HepG2 (cell line): ENCODE measurements at regions not wholly inside any gene's neighbourhood (a gene's known extent, or its start where the extent isn't known, plus 50 kb on each side); places are given as distances from the start of the nearest gene placed in this dataset.

Source experiments
- ATRX ChIP-seq: sonication (generic); formaldehyde crosslinking; IDR thresholded peaks from 2 replicates; pipeline ENCODE4 v1.4.0; 2020; ENCODE audit warnings: missing genetic modification reagents, borderline replicate concordance
- E2F2 ChIP-seq: sonication (generic); formaldehyde crosslinking; IDR thresholded peaks from 2 replicates; pipeline ENCODE4 v1.4.0; 2020; ENCODE audit warnings: missing genetic modification reagents, borderline replicate concordance
- EZH2 ChIP-seq: conservative IDR thresholded peaks from 2 replicates; pipeline ENCODE4 v1.6.1; 2012; ENCODE audit warnings: mild to moderate bottlenecking, low read depth, low read length, moderate library complexity
- GPBP1L1 ChIP-seq: sonication (generic); formaldehyde crosslinking; IDR thresholded peaks from 2 replicates; pipeline ENCODE4 v1.5.0; 2020; ENCODE audit warnings: mild to moderate bottlenecking, missing genetic modification reagents
- GTF3A ChIP-seq: sonication (generic); formaldehyde crosslinking; conservative IDR thresholded peaks from 2 replicates; pipeline ENCODE4 v1.4.0; 2020; ENCODE audit warnings: mild to moderate bottlenecking, missing genetic modification reagents
- MYNN ChIP-seq: sonication (generic); formaldehyde crosslinking; IDR thresholded peaks from 2 replicates; pipeline ENCODE4 v1.4.0; 2020; ENCODE audit warnings: mild to moderate bottlenecking, low read depth, missing genetic modification reagents
- NKX3-1 ChIP-seq: sonication (generic); formaldehyde crosslinking; IDR thresholded peaks from 2 replicates; pipeline ENCODE4 v1.5.0; 2020; ENCODE audit warnings: missing genetic modification reagents
- NR2F2 ChIP-seq: IDR thresholded peaks from 2 replicates; pipeline ENCODE4 v1.6.1; 2012; ENCODE audit warnings: low read depth, inconsistent platforms, borderline replicate concordance
- REL ChIP-seq: sonication (generic); formaldehyde crosslinking; conservative IDR thresholded peaks from 2 replicates; pipeline ENCODE4 v1.8.0; 2022; ENCODE audit warnings: mild to moderate bottlenecking, missing genetic modification reagents, moderate library complexity
- REPIN1 ChIP-seq: sonication (generic); formaldehyde crosslinking; IDR thresholded peaks from 2 replicates; pipeline ENCODE4 v1.8.0; 2022; ENCODE audit warnings: missing genetic modification reagents, low read depth, mild to moderate bottlenecking, borderline replicate concordance
- SCMH1 ChIP-seq: sonication (generic); formaldehyde crosslinking; IDR thresholded peaks from 2 replicates; pipeline ENCODE4 v1.9.0; 2021; ENCODE audit warnings: missing genetic modification reagents, mild to moderate bottlenecking, borderline replicate concordance
- SP4 ChIP-seq: sonication (generic); formaldehyde crosslinking; IDR thresholded peaks from 2 replicates; pipeline ENCODE4 v1.8.1; 2023; ENCODE audit warnings: mild to moderate bottlenecking, missing genetic modification reagents
- TCF7 ChIP-seq: sonication (generic); IDR thresholded peaks from 2 replicates; pipeline ENCODE4 v1.6.1; 2016; ENCODE audit warnings: antibody characterized with exemption, low read depth
- TFAP4 ChIP-seq: sonication (generic); IDR thresholded peaks from 2 replicates; pipeline ENCODE4 v1.6.1; 2016; ENCODE audit warnings: low read depth, borderline replicate concordance
- ZNF230 ChIP-seq: sonication (generic); formaldehyde crosslinking; IDR thresholded peaks from 2 replicates; pipeline ENCODE4 v1.4.0; 2020; ENCODE audit warnings: mild to moderate bottlenecking, missing genetic modification reagents
- ZNF354B ChIP-seq: sonication (generic); formaldehyde crosslinking; IDR thresholded peaks from 2 replicates; pipeline ENCODE4 v1.8.0; 2022; ENCODE audit warnings: mild to moderate bottlenecking, missing genetic modification reagents
- ZNF549 ChIP-seq: sonication (generic); formaldehyde crosslinking; IDR thresholded peaks from 2 replicates; pipeline ENCODE4 v1.5.0; 2020; ENCODE audit warnings: missing genetic modification reagents
- ZNF7 ChIP-seq: IDR thresholded peaks from 2 replicates; pipeline ENCODE4 v1.6.1; 2016; ENCODE audit warnings: missing biosample characterization, missing genetic modification reagents
- ZNF775 ChIP-seq: sonication (generic); formaldehyde crosslinking; IDR thresholded peaks from 2 replicates; pipeline ENCODE4 v1.4.0; 2020; ENCODE audit warnings: missing genetic modification reagents, mild to moderate bottlenecking, moderate library complexity, borderline replicate concordance
- ZNF878 ChIP-seq: sonication (generic); formaldehyde crosslinking; IDR thresholded peaks from 2 replicates; pipeline ENCODE4 v1.8.1; 2023; ENCODE audit warnings: mild to moderate bottlenecking, missing genetic modification reagents, moderate library complexity
- TF ChIP-seq, protein P1 (sequence below): sonication (generic); formaldehyde crosslinking; IDR thresholded peaks from 2 replicates; pipeline ENCODE4 v1.8.0; 2022; ENCODE audit warnings: missing genetic modification reagents, mild to moderate bottlenecking, inconsistent platforms, borderline replicate concordance
- TF ChIP-seq, protein P2 (sequence below): sonication (generic); formaldehyde crosslinking; conservative IDR thresholded peaks from 2 replicates; pipeline ENCODE4 v1.8.0; 2022; ENCODE audit warnings: mild to moderate bottlenecking, moderate library complexity, missing genetic modification reagents
- TF ChIP-seq, protein P3 (sequence below): sonication (generic); formaldehyde crosslinking; IDR thresholded peaks from 2 replicates; pipeline ENCODE4 v1.5.1; 2020; ENCODE audit warnings: missing genetic modification reagents, mild to moderate bottlenecking, borderline replicate concordance

GRCh38 chr16:54722210-54722676 lies 208.4 kb upstream of the IRX5 start (continued):
- TF ChIP-seq, protein P1, sequence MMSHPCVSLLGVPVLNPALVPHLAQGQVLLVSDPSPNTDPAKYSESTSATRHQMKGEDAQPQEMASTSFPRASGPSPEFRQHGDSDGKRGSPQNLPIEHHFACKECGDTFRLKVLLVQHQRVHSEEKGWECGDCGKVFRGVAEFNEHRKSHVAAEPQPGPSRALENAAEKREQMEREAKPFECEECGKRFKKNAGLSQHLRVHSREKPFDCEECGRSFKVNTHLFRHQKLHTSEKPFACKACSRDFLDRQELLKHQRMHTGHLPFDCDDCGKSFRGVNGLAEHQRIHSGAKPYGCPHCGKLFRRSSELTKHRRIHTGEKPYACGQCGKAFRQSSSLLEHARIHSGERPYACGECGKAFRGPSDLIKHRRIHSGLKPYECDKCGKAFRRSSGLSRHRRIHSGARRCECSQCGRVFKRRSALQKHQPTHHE, result no peak
- TF ChIP-seq SCMH1 (no peak), ZNF7 (CRISPR knock-in tag) (no peak), TFAP4 (peak; percentile 69), REPIN1 (CRISPR knock-in tag) (no peak), NKX3-1 (CRISPR knock-in tag) (no peak), ZNF549 (CRISPR knock-in tag) (no peak), SP4 (no peak), ZNF775 (CRISPR knock-in tag) (no peak), ZNF878 (no peak), ATRX (CRISPR knock-in tag) (no peak), MYNN (no peak), REL (CRISPR knock-in tag) (no peak), ZNF354B (no peak), GPBP1L1 (CRISPR knock-in tag) (no peak), GTF3A (CRISPR knock-in tag) (no peak), EZH2 (no peak), ZNF230 (CRISPR knock-in tag) (no peak), NR2F2 (peak; percentile 88), TCF7 (peak; percentile 24; the same call in 1 of the 2 replicates), E2F2 (CRISPR knock-in tag) (no peak)
- TF ChIP-seq, protein P2, sequence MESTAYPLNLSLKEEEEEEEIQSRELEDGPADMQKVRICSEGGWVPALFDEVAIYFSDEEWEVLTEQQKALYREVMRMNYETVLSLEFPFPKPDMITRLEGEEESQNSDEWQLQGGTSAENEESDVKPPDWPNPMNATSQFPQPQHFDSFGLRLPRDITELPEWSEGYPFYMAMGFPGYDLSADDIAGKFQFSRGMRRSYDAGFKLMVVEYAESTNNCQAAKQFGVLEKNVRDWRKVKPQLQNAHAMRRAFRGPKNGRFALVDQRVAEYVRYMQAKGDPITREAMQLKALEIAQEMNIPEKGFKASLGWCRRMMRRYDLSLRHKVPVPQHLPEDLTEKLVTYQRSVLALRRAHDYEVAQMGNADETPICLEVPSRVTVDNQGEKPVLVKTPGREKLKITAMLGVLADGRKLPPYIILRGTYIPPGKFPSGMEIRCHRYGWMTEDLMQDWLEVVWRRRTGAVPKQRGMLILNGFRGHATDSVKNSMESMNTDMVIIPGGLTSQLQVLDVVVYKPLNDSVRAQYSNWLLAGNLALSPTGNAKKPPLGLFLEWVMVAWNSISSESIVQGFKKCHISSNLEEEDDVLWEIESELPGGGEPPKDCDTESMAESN, result no peak
- TF ChIP-seq, protein P3, sequence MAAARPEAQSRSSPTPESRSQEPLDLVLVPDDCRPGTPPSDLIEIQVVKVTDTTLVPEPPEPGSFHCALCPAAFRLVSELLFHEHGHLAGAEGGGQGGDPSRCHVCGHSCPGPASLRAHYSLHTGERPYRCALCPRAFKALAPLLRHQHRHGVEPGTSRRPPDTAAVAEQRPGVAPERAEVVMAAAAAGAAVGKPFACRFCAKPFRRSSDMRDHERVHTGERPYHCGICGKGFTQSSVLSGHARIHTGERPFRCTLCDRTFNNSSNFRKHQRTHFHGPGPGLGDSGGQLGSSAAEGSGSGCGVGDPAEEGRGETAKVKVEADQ (CRISPR knock-in tag), result no peak
